ENCODE measurements at regions not wholly inside any gene's neighbourhood (a gene's known extent, or its start where the extent isn't known, plus 50 kb on each side); places are given as distances from the start of the nearest gene placed in this dataset.

GRCh38 chr6:15823838-15824414, 161.1 kb upstream of the DTNBP1 start (continued):
- TF ChIP-seq ZNF830 (tag by site-specific recombination; IDR thresholded peaks at IDR 0.05; ENCODE audit: low read depth) (no peak), KLF16 (tag by site-specific recombination; IDR thresholded peaks at IDR 0.05) (no peak), ZNF280D (tag by site-specific recombination; IDR thresholded peaks at IDR 0.05) (no peak)

DNA sequence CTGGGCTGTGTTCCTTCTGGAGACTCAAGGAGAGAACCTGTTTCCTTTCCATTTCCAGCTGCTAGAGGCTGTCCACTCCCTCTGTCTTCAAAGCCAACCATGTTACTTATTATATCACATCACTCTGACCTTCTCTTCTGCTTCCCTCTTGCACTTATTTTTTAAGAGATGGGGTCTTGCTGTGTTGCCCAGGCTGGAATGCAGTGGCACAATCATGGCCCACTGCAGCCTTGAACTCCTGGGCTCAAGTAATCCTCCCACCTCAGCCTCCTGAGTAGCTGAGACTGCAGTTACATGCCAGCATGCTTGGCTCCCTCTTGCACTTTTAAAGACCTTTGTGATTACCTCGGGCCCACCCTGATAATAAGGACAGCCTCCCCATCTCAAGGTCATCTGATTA, 160.0 kb upstream of the DTNBP1 start:
- Histone ChIP-seq H3K9me3 (ENCODE audit: control insufficient read depth, insufficient read depth, low read depth, low read length) (no peaks in the 10 kb centered on the region), H3K27ac (ENCODE audit: extremely low read depth, low read depth, low read length) (no peak overlapping the region), H3K36me3 (ENCODE audit: control insufficient read depth in 2 of 2, insufficient read depth in 1 of 2, low read length in 2 of 2) (no peaks in the 10 kb centered on the region), H3K4me1 (ENCODE audit: control insufficient read depth, insufficient read depth, low read length) (no peaks in the 10 kb centered on the region), H3K4me3 (ENCODE audit: low read depth, low read length) (no peak overlapping the region)
- ChIA-PET CTCF (no interaction called here), POLR2A (no interaction called here)
- TF ChIP-seq ZXDB (tag by site-specific recombination; IDR thresholded peaks at IDR 0.05) (no peak), ZNF121 (tag by site-specific recombination; IDR thresholded peaks at IDR 0.05) (peak; percentile 78), ZBTB21 (tag by site-specific recombination; IDR thresholded peaks at IDR 0.05) (no peak)
- TF ChIP-seq, protein P1, sequence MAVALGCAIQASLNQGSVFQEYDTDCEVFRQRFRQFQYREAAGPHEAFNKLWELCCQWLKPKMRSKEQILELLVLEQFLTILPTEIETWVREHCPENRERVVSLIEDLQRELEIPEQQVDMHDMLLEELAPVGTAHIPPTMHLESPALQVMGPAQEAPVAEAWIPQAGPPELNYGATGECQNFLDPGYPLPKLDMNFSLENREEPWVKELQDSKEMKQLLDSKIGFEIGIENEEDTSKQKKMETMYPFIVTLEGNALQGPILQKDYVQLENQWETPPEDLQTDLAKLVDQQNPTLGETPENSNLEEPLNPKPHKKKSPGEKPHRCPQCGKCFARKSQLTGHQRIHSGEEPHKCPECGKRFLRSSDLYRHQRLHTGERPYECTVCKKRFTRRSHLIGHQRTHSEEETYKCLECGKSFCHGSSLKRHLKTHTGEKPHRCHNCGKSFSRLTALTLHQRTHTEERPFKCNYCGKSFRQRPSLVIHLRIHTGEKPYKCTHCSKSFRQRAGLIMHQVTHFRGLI (tag by site-specific recombination; IDR thresholded peaks at IDR 0.05) = no peak

- POLR2A ChIA-PET = no interaction called here
- H3K36me3 ChIP-seq (ENCODE audit: control insufficient read depth in 2 of 2, insufficient read depth in 1 of 2, low read length in 2 of 2) = no peaks in the 10 kb centered on the region
- CTCF ChIA-PET = interaction anchor here (0.7 kb wide), 1 partner anchor 277 kb away, joined by 3 read pairs; no protein-coding TSS in a partner anchor
These were observed 157.0 kb upstream of the DTNBP1 start for GRCh38 chr6:15819841-15820240.

GRCh38 chr6:15819226-15819625, 156.4 kb upstream of the DTNBP1 start:
- CTCF ChIA-PET = interaction anchor here (0.7 kb wide), 1 partner anchor 278 kb away, joined by 3 read pairs; no protein-coding TSS in a partner anchor
- Histone ChIP-seq H3K36me3 (ENCODE audit: control insufficient read depth in 2 of 2, insufficient read depth in 1 of 2, low read length in 2 of 2) (no peaks in the 10 kb centered on the region), H3K9me3 (ENCODE audit: control insufficient read depth, insufficient read depth, low read depth, low read length) (no peaks in the 10 kb centered on the region), H3K27ac (ENCODE audit: extremely low read depth, low read depth, low read length) (no peak overlapping the region), H3K4me1 (ENCODE audit: control insufficient read depth, insufficient read depth, low read length) (no peaks in the 10 kb centered on the region), H3K4me3 (ENCODE audit: low read depth, low read length) (no peak overlapping the region)
- POLR2A ChIA-PET = no interaction called here
- no peak for TF ChIP-seq ZSCAN23 (tag by site-specific recombination; IDR thresholded peaks at IDR 0.05)
- no peak for TF ChIP-seq OVOL3 (tag by site-specific recombination; IDR thresholded peaks at IDR 0.05)
- TF ChIP-seq ZFP69B (tag by site-specific recombination; IDR thresholded peaks at IDR 0.05) = no peak
- no peak for TF ChIP-seq ZNF48 (tag by site-specific recombination; IDR thresholded peaks at IDR 0.05)
- no peak for TF ChIP-seq ZNF311 (tag by site-specific recombination; IDR thresholded peaks at IDR 0.05; ENCODE audit: borderline replicate concordance)
- no peak for TF ChIP-seq ZNF629 (tag by site-specific recombination; IDR thresholded peaks at IDR 0.05)
- no peak for TF ChIP-seq ZNF433 (tag by site-specific recombination; IDR thresholded peaks at IDR 0.05; ENCODE audit: low read depth)
- no peak for TF ChIP-seq ZFP37 (tag by site-specific recombination; IDR thresholded peaks at IDR 0.05)
- no peak for TF ChIP-seq ZNF654 (tag by site-specific recombination; IDR thresholded peaks at IDR 0.05; ENCODE audit: low read depth)
- no peak for TF ChIP-seq ZNF274 (IDR thresholded peaks at IDR 0.05; ENCODE audit: low read length)
- no peak for TF ChIP-seq ZNF274 (tag by site-specific recombination; IDR thresholded peaks at IDR 0.05; ENCODE audit: borderline replicate concordance)
- TF ChIP-seq ZNF354C (tag by site-specific recombination; IDR thresholded peaks at IDR 0.05; ENCODE audit: borderline replicate concordance, low read depth) = no peak
- TF ChIP-seq WT1 (tag by site-specific recombination; IDR thresholded peaks at IDR 0.05) = no peak

More at GRCh38 chr6:15819841-15820240, 157.0 kb upstream of the DTNBP1 start:
- Histone ChIP-seq H3K27ac (ENCODE audit: extremely low read depth, low read depth, low read length) (no peak overlapping the region), H3K9me3 (ENCODE audit: control insufficient read depth, insufficient read depth, low read depth, low read length) (no peaks in the 10 kb centered on the region), H3K4me3 (ENCODE audit: low read depth, low read length) (no peak overlapping the region), H3K4me1 (ENCODE audit: control insufficient read depth, insufficient read depth, low read length) (no peaks in the 10 kb centered on the region)
- no peak for TF ChIP-seq ZNF391 (tag by site-specific recombination; IDR thresholded peaks at IDR 0.05; ENCODE audit: borderline replicate concordance, low read depth)
- no peak for TF ChIP-seq ZBTB20 (tag by site-specific recombination; IDR thresholded peaks at IDR 0.05)
- TF ChIP-seq SALL2 (tag by site-specific recombination; IDR thresholded peaks at IDR 0.05; ENCODE audit: borderline replicate concordance) = no peak
- no peak for TF ChIP-seq ZSCAN23 (tag by site-specific recombination; IDR thresholded peaks at IDR 0.05)
- no peak for TF ChIP-seq ZNF76 (tag by site-specific recombination; IDR thresholded peaks at IDR 0.05; ENCODE audit: borderline replicate concordance, low read depth)
- TF ChIP-seq ZFHX2 (tag by site-specific recombination; conservative IDR thresholded peaks at IDR 0.05) = no peak
- TF ChIP-seq, protein P2, sequence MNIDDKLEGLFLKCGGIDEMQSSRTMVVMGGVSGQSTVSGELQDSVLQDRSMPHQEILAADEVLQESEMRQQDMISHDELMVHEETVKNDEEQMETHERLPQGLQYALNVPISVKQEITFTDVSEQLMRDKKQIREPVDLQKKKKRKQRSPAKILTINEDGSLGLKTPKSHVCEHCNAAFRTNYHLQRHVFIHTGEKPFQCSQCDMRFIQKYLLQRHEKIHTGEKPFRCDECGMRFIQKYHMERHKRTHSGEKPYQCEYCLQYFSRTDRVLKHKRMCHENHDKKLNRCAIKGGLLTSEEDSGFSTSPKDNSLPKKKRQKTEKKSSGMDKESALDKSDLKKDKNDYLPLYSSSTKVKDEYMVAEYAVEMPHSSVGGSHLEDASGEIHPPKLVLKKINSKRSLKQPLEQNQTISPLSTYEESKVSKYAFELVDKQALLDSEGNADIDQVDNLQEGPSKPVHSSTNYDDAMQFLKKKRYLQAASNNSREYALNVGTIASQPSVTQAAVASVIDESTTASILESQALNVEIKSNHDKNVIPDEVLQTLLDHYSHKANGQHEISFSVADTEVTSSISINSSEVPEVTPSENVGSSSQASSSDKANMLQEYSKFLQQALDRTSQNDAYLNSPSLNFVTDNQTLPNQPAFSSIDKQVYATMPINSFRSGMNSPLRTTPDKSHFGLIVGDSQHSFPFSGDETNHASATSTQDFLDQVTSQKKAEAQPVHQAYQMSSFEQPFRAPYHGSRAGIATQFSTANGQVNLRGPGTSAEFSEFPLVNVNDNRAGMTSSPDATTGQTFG (tag by site-specific recombination; IDR thresholded peaks at IDR 0.05; ENCODE audit: borderline replicate concordance) = no peak
- no peak for TF ChIP-seq ZNF629 (tag by site-specific recombination; IDR thresholded peaks at IDR 0.05)
- TF ChIP-seq GLIS2 (tag by site-specific recombination; IDR thresholded peaks at IDR 0.05) = no peak
- TF ChIP-seq ZSCAN30 (tag by site-specific recombination; IDR thresholded peaks at IDR 0.05) = no peak
